ENCODE measurements at regions not wholly inside any gene's neighbourhood (a gene's known extent, or its start where the extent isn't known, plus 50 kb on each side); places are given as distances from the start of the nearest gene placed in this dataset.

DNA sequence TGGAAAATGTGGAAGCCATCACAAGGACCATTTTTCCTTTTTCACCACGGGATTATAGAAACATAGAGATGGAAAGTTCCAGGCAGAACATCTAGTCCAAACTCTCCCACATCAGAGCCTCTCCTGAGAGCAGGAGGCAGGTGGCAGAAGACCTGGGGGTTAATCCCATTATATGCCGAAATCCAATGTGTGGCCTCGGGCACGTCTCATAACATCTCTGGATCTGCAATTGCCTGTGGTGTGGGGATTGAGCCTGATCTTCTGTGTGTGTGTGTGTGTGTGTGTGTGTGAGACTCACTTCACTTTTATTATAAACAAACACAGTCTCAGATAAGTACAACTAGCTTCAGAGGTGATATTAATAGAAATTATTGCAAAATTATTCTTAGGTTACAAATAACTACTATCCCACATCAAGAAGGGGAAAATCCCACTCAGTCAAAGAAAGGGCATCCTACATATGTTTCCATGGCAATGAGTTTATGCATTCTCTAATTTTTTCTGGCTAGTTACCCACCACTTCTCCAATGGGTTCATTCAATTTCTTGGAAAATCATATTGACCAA lies 199.1 kb downstream of the FOXL1 start:
- Mint-ChIP-seq H3K27me3 (peaks cover 9 to 16% of the 10 kb centered on the region in 2 donors), H3K9me3 (no peaks in the 10 kb centered on the region), H3K27ac (no peak overlapping the region), H3K36me3 (no peaks in the 10 kb centered on the region), H3K4me3 (no peak overlapping the region), H3K4me1 (ENCODE audit: low read depth in 2 of 2) (no peaks in the 10 kb centered on the region)
- ATAC-seq, result no peak
- DNase-seq (ENCODE audit: low spot score), result no peak

DNA sequence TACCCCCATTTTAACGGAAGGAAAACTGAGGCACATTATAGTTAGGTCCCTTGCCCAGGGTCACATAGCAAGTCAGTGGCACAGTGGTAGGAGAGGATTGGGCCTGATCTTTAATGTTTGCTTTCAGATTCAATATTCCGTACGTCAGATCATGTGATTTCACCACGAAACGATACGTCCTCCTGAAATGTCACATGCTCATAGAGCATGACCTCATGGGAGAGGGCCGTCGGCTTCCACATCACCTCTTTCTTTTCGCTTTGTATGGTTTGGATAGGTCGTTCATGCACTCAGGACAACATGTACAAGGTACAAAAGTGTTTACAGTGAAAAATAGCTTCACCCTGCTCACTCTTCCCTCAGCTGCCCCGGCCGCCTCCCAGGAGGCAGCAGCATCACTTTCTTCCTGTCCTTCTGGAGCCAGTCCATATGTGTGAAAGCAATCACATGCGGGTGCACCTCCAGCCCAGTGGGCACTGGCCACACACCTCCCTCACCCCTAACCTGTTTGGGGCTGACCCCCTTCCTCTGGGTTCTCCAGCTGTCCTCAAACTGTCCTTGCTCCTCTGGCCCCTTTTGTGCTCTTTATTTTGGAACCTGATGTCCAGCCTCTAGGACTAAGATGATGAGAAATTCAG lies 199.9 kb downstream of the FOXL1 start:
- no peak overlapping the region for H3K4me3 Mint-ChIP-seq
- H3K27me3 Mint-ChIP-seq, result peaks cover 7 to 16% of the 10 kb centered on the region in 2 donors
- ATAC-seq (no peak), DNase-seq (ENCODE audit: low spot score) (no peak)
- H3K36me3 Mint-ChIP-seq, result no peaks in the 10 kb centered on the region
- H3K27ac Mint-ChIP-seq, result no peak overlapping the region
- H3K9me3 Mint-ChIP-seq, result no peaks in the 10 kb centered on the region
- no peaks in the 10 kb centered on the region for H3K4me1 Mint-ChIP-seq (ENCODE audit: low read depth in 2 of 2)

DNA sequence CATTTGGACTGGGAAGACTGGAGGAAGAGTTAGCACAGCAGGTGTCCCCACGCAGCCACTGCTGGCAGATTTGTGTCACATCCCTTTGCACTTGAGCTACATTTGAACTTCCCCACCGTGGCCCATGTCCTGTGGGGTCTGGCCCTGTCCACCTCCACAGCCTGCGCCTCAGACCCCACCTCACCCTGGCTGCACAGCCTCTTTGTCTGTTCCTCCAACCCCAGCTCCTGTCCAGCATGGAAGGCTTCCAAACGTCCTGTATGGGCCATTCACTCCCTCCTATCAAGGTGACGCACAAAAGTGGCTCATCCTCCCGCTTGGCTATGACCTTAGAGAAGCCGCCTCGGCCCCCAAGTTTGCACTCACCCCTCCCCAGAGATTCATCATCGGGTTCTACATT lies 200.6 kb downstream of the FOXL1 start:
- no peak overlapping the region for H3K27ac Mint-ChIP-seq
- H3K4me3 Mint-ChIP-seq, result no peak overlapping the region
- H3K4me1 Mint-ChIP-seq (ENCODE audit: low read depth in 2 of 2), result no peaks in the 10 kb centered on the region
- peaks cover 7 to 16% of the 10 kb centered on the region in 2 donors for H3K27me3 Mint-ChIP-seq
- H3K36me3 Mint-ChIP-seq, result no peaks in the 10 kb centered on the region
- DNase-seq (ENCODE audit: low spot score) (no peak), ATAC-seq (no peak)
- H3K9me3 Mint-ChIP-seq, result no peaks in the 10 kb centered on the region

GRCh38 chr16:86781046-86781445 lies 202.7 kb downstream of the FOXL1 start:
- Mint-ChIP-seq H3K4me3 (no peak overlapping the region), H3K9me3 (no peaks in the 10 kb centered on the region), H3K4me1 (ENCODE audit: low read depth in 2 of 2) (no peaks in the 10 kb centered on the region), H3K27me3 (peaks cover 8 to 9% of the 10 kb centered on the region in 2 donors), H3K36me3 (no peaks in the 10 kb centered on the region), H3K27ac (no peak overlapping the region)
- DNase-seq (ENCODE audit: low spot score) (no peak), ATAC-seq (no peak)

GRCh38 chr16:86783636-86784626 lies 205.6 kb downstream of the FOXL1 start:
- Mint-ChIP-seq H3K27ac (no peak overlapping the region), H3K4me1 (ENCODE audit: low read depth in 2 of 2) (no peaks in the 10 kb centered on the region), H3K9me3 (no peaks in the 10 kb centered on the region), H3K4me3 (no peak overlapping the region), H3K27me3 (peaks cover 4 to 15% of the 10 kb centered on the region in 2 donors), H3K36me3 (no peaks in the 10 kb centered on the region)
- ATAC-seq (no peak), DNase-seq (ENCODE audit: low spot score) (no peak)

DNA sequence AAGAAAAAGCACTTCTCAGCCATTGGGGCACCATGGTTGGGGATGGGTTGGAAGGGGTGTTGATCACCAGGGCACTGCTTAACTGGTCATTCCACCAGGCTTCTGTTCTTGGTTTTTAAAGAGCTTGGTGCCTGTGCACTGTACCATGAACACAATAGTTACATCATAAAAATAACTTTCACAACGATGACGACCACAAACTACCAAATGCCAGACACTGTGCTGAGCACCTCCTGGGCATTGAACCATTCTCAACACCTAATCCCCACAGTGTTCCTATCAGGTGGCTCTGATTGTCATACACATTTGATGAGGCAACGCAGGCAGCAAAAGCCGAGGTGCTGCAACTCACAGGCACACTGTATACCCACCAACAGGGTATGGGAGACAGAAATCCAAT lies 208.0 kb downstream of the FOXL1 start:
- no peak overlapping the region for H3K27ac Mint-ChIP-seq
- H3K36me3 Mint-ChIP-seq, result no peaks in the 10 kb centered on the region
- DNase-seq (ENCODE audit: low spot score) (no peak), ATAC-seq (no peak)
- no peaks in the 10 kb centered on the region for H3K4me1 Mint-ChIP-seq (ENCODE audit: low read depth in 2 of 2)
- peaks cover 4 to 7% of the 10 kb centered on the region in 2 donors for H3K27me3 Mint-ChIP-seq
- H3K4me3 Mint-ChIP-seq, result no peak overlapping the region
- no peaks in the 10 kb centered on the region for H3K9me3 Mint-ChIP-seq

GRCh38 chr16:86786994-86787393 lies 208.6 kb downstream of the FOXL1 start:
- Mint-ChIP-seq H3K27ac (no peak overlapping the region), H3K27me3 (peaks cover 4 to 7% of the 10 kb centered on the region in 2 donors), H3K36me3 (no peaks in the 10 kb centered on the region), H3K9me3 (no peaks in the 10 kb centered on the region), H3K4me3 (no peak overlapping the region), H3K4me1 (ENCODE audit: low read depth in 2 of 2) (no peaks in the 10 kb centered on the region)
- DNase-seq (ENCODE audit: low spot score) (no peak), ATAC-seq (no peak)

GRCh38 chr16:86787538-86787937 lies 209.2 kb downstream of the FOXL1 start:
- DNase-seq (ENCODE audit: low spot score) (no peak), ATAC-seq (no peak)
- Mint-ChIP-seq H3K4me3 (no peak overlapping the region), H3K9me3 (no peaks in the 10 kb centered on the region), H3K4me1 (ENCODE audit: low read depth in 2 of 2) (no peaks in the 10 kb centered on the region), H3K36me3 (no peaks in the 10 kb centered on the region), H3K27me3 (peaks cover 4 to 7% of the 10 kb centered on the region in 2 donors), H3K27ac (no peak overlapping the region)

GRCh38 chr16:86789621-86790051 lies 211.3 kb downstream of the FOXL1 start:
- Mint-ChIP-seq H3K27me3 (peaks cover 7% of the 10 kb centered on the region in 2 donors), H3K4me3 (no peak overlapping the region), H3K27ac (no peak overlapping the region), H3K4me1 (ENCODE audit: low read depth in 2 of 2) (no peaks in the 10 kb centered on the region), H3K9me3 (no peaks in the 10 kb centered on the region), H3K36me3 (no peaks in the 10 kb centered on the region)
- ATAC-seq (no peak), DNase-seq (ENCODE audit: low spot score) (no peak)

DNA sequence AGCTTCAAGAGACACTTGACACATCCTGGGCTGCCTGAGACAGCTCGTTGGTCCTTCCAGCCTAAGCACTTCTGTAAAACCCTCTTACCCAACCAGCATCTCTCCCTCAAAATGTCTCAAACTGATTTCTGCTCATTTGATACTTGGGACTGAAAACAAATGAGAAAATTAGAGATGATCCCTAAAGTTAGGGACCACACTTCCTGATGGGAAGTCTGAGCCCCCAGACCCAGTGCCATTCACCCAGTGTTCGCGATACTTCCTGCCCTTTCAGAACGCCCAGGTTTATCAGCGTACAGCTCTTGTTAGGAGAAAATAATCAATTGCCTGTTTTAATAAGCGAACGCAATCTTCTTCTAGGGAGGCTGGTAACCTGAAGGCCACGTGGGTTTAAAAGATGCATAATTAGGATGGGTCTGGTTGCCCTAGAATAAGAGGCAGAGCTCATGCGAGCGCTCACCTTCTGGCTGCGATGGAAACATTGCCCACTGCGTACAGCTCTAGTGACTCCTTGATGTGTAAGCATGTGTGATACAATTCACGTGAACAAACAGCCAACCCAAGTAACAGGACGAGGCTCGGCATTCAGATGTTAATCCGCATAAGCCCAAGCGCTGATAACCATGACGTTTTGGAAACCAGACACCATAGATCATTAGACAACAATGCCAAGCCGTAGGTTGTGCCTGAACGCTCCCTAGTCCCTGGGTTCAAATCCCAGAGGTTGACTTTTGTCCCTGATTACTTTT lies 213.1 kb downstream of the FOXL1 start:
- ATAC-seq (no peak), DNase-seq (ENCODE audit: low spot score) (no peak)
- peaks cover 3 to 7% of the 10 kb centered on the region in 2 donors for H3K27me3 Mint-ChIP-seq
- H3K4me1 Mint-ChIP-seq (ENCODE audit: low read depth in 2 of 2), result no peaks in the 10 kb centered on the region
- H3K27ac Mint-ChIP-seq, result no peak overlapping the region
- no peaks in the 10 kb centered on the region for H3K9me3 Mint-ChIP-seq
- H3K36me3 Mint-ChIP-seq, result no peaks in the 10 kb centered on the region
- H3K4me3 Mint-ChIP-seq, result no peak overlapping the region

DNA sequence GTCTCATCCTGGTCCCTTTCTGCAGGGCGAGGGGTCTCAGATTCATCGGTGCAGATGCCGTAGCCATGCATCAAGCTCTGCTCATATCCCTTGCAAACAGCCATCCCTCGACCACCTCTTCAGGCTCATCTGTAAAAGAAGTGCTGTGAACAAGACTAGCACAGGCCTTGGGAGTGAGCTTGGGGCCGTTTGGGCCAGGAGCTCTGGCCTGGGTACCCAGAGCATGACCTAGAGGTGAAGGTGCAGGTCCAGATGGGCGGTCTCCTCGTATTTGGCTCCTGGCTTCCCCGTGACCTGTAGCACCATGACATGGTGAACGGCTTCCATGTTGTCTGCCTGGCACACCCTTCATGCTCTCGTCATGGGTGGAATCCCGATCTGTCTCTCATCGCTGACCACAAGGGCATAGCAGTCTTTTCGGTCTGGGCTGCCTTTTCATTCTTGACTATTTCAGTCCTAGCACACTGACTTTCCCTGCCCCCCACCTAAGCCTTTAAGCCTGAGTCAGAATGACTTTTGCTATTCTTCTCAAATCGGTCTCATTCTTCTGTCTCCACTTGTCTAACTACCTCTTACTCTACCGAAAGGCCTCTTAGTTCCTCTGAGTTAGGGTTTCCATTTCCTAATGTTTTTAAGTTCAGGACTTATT lies 216.0 kb downstream of the FOXL1 start:
- no peak for ATAC-seq
- peaks cover 16 to 18% of the 10 kb centered on the region in 2 donors for H3K27me3 Mint-ChIP-seq

DNA sequence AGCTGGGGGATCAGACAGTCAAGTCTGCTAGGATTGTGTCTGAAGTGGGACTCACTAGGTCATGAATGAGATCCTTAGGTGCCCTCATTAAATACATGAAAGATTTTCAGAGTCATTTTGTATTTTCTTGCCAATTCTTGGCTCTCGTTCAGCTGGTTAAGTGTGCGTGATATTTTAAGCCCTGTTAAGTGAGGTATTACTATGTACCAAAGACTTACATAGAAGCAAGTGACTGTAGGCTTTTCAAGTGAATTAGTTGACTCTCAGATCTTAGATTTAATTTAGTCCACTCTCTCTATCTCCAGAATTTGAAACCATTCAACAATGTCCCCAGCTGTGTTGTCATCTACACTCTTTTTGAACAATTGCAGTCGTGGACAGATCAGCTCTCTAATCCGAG lies 219.4 kb downstream of the FOXL1 start:
- no peak for ATAC-seq
- Mint-ChIP-seq H3K27me3 (peaks cover 22 to 30% of the 10 kb centered on the region in 2 donors), H3K9me3 (peaks cover 4% of the 10 kb centered on the region), H3K4me1 (ENCODE audit: low read depth in 2 of 2) (no peaks in the 10 kb centered on the region), H3K27ac (no peak overlapping the region), H3K36me3 (no peaks in the 10 kb centered on the region), H3K4me3 (no peak overlapping the region)
- DNase-seq (ENCODE audit: low spot score), result no peak

More for the DNA sequence above, 216.0 kb downstream of the FOXL1 start:
- Mint-ChIP-seq H3K9me3 (peaks cover 2% of the 10 kb centered on the region), H3K4me3 (no peak overlapping the region), H3K4me1 (ENCODE audit: low read depth in 2 of 2) (no peaks in the 10 kb centered on the region), H3K36me3 (no peaks in the 10 kb centered on the region), H3K27ac (no peak overlapping the region)
- no peak for DNase-seq (ENCODE audit: low spot score)

Measured in natural killer cell treated with Interleukin-12 subunit alpha and Interleukin-12 subunit beta and Interleukin-15 and Interleukin-18, amount 100 ng/mL, for 72 hours (primary cell).